GM18505 (cell line): ENCODE measurements at regions not wholly inside any gene's neighbourhood (a gene's known extent, or its start where the extent isn't known, plus 50 kb on each side); places are given as distances from the start of the nearest gene placed in this dataset.

Source experiments
- ATAC-seq: cut with Tn5 transposase; IDR thresholded peaks from one replicate; pipeline ENCODE4 v1.9.1; 2021; ENCODE audit not compliant: unreplicated experiment
- POLR2A ChIP-seq: IDR thresholded peaks from 4 replicates; pipeline ENCODE4 v1.6.1; 2011; ENCODE audit warnings: borderline replicate concordance; ENCODE audit not compliant: insufficient read depth, insufficient read length; ENCODE audit errors: extremely low read depth

DNA sequence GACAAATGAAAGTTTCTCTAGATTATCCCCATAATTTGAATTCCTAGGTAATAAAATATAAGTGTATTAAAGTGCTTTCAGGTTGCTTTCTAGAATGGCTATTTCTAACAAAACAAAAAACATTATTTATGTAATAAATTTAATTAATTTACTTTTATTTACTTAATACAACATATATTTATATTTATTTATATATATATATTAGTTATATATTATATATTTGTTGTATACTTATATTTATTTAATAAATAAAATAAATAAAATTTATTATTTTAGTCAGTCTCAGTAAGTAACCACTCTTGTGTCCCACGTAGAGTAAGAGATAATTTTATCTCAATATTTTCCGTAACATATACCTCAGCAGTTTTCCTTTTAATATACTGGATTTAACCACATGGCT is 1031.6 kb upstream of the CNTN5 start:
- ATAC-seq, result no peak
- TF ChIP-seq POLR2A, result no peak

DNA sequence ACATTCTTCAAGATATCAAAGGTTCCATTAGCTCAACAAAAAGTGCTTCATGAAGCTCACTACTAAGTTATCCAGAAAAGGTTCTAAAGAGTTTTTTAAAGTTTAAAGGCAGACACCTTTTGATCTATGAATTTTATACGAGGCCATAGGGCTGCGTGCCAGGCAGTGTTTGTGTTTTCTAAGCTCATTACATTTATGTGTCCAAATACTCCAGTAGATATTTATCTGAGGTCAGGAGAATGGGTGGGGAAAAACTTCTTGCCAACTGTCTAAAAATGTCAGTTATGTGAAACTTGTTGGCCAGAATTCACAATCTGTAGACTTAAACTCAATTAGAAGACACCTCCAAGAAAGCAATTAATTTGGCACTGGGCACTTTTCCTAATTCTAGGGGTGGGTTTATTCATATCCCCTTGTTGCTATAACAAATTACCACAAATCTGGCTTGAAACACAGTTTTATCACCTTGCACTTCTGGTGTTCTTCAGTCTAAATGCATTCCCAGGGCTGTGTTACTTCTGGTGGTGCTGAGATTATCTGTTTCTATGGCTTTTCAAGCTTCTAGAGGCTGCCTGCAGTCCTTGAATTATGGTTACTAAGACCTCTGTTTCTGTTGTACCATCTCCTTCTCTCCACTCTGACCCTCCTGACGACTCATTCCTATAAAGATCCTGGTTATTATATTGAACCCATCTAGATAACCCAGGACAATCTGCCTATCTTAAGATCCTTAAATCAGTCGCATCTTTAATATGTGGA is 1030.4 kb upstream of the CNTN5 start:
- TF ChIP-seq POLR2A, result no peak
- ATAC-seq, result no peak

DNA sequence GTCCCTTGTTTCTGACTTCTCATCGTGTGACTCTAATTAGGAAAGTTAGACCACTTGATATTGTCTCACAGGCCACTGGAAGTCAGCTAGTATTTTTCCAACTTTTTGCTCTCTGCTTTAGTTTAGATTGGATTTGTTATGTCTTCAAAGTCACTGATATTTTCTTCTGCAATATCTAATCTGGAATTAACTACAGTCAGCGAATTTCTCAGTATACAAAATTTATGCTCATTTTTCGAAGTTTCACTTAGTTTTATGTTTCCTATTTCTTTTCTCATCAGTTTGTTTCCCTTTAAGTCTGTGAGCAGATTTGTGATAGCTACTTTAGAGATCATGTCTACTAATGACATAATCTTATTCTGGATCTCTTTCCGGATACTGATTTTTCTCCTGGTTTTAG is 1027.2 kb upstream of the CNTN5 start:
- ATAC-seq, result no peak
- TF ChIP-seq POLR2A, result no peak

DNA sequence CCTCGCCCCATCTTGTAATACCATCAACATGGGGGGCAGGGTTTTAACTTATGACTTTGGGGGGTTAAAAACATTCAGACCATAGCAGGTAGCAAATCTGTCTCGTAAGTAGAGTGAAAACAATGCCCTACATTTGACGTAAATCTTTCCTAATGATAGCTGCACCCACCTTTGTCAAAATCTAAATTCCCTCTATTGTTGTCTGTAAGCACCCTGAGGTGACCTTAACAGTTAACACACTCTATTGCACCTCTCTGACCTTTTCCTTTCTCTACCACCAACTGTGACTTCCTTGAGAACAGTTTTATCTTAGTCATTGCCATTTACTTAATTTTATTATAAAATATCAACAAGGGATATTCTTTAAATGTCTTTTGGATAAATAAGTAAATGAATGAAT is 1024.9 kb upstream of the CNTN5 start:
- TF ChIP-seq POLR2A, result no peak
- ATAC-seq, result no peak

DNA sequence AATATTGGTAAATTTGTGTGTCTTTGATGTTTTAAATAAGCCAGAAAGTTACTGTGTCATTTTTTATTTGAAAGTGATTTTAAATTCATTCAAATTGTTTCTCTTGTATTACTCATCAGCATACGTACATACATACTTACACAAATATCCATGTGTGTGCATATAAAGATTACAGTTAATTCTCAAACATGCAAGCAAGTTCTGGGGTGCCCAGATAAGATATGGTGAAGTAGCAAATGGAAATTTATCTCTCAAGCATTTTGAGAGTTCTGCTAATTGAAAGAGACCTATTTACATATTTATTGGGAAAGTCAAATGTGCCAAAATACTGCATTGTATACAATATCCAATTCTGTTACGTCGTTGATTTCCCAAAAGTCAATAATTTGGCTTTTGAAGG is 1024.0 kb upstream of the CNTN5 start:
- ATAC-seq, result no peak
- no peak for TF ChIP-seq POLR2A

DNA sequence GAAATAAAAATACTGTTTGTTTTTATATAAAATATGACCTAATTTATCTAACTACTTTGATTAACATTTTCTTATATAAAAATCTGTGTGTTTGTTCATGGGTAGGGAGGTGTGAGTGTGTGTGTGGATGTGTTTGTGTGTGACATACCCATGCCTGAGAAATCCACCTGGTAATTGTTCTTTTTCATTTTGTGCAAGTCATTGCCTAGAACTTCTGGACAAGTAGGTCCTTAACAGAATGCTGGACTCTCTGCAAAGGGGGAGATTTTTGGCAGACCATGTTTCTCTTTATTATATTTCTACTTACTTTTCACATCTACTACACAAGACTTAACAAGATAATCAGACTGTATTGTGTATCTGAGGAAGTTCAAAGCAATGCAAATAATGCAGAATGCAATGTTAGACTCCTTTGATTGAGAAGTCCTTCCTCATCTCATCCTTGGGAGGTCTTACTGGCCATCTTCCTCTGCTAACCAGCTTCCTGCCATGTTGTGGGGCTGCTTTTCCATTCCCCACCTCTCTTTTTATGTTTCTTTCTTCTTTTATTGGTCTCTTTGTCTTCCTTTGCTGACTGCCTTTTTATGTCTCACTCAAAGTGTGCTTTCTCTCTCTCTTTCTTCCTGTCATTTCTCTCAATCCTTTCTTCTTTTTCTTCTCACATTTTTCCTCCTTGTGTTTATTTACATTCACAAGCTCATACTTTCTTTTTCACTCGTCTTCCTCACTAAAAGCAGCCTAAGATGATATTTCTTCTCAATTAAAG is 1017.0 kb upstream of the CNTN5 start:
- ATAC-seq, result no peak
- no peak for TF ChIP-seq POLR2A

DNA sequence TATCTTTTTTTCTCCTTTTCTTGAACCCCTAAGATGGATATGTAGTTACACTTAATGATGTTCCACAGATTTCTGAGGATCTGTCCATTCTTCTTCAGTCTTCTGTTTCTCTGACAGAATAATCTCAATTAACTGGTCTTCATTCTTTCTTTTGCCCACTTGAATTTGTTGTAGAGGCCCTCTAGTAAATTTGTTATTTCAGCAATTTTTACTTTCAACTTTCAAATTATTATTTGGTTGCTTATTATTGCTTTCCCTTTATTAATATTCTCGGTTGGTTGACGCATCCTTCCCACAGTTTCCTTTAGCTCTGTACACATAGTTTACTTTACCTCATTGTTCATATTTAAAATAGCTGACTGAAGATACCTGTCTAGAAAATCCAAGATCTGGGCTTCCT is 1013.7 kb upstream of the CNTN5 start:
- no peak for TF ChIP-seq POLR2A
- ATAC-seq, result no peak

DNA sequence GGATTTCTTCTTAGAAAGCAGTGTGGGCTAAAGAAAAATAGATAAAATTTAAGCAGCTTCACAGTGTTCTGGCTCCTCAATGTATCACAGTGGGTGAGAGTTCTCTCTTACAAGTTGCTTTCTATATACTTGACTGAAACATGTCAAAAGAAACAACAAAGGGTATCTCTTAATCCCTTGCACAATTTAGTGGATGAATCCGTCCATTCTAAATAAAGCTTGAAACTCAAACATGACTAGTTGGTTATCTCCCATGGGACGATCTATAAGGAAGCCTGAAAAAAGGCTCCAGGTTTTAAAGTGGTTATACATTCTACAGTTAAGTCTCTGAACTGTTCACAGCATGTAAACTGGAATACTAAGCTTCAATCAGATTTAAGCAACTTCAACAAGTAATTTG is 993.1 kb upstream of the CNTN5 start:
- TF ChIP-seq POLR2A, result no peak
- ATAC-seq, result no peak

DNA sequence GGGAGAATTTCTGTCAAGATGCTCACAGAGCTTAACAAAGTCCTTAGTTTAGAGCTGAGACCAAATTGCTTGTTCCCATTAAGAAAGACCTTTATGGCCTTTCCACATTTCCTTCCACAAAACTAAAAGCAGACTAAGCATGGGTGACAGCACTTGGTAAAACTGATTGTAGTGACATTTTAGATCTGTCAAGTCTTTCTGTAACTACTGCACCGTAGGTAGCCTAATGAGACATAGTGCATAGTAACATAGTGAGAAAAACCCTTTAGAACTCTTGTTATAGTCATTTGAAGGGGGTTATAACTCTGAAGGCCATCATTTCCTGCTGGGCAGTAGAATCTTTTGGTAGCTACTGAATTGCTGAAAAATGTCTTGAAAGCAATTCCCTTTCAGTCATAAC is 990.9 kb upstream of the CNTN5 start:
- TF ChIP-seq POLR2A, result no peak
- no peak for ATAC-seq

DNA sequence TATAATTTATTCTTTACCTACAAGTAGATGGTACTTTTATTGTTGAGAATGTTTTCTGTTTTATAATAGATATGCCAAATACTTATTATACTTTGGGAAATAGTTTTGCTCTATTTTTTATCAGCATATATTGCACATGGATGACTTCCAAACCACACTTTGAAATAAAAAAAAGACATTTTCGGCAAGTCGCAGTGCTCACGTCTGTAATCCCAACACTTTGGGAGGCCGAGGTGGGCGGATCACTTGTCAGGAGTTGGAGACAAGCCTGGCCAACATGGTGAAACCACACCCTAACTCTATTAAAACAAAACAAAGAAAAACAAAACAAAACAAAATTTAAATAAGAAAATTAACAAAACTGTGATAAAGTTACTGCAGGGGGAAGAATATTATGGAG is 983.9 kb upstream of the CNTN5 start:
- no peak for ATAC-seq
- TF ChIP-seq POLR2A, result no peak

DNA sequence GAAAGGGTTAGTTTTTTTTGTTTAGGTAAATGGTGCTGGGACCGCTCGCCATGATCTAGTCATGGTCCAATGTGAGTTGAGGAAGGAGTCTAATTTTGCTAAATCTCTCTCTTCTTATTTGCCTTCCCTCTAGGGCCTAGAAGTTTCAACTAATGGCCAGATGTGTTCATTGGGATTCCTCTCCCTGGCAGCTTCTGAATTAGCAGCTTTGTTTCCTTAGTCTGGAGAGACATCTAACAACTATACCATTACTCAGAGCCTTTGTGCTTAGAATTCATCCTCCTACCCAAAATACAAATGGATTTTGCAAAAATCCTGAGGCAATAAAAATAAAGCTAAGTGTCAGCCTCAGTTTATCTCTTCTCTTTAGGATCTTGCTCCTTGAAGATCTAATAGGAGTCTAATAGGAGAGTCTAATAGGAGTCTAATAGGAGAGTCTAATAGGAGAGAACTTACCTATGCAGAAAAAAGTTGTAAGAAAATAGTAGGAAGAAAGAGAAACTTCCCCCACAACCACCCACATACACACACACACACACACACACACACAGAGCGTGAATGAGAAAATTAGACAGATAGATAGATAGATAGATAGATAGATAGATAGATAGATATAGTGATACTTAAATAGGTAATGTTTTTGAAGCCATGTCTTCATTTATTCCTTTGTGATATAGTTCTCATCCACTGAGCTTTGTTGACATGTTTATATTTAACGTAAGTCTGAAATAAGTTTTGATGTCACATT is 980.5 kb upstream of the CNTN5 start:
- no peak for TF ChIP-seq POLR2A
- no peak for ATAC-seq

DNA sequence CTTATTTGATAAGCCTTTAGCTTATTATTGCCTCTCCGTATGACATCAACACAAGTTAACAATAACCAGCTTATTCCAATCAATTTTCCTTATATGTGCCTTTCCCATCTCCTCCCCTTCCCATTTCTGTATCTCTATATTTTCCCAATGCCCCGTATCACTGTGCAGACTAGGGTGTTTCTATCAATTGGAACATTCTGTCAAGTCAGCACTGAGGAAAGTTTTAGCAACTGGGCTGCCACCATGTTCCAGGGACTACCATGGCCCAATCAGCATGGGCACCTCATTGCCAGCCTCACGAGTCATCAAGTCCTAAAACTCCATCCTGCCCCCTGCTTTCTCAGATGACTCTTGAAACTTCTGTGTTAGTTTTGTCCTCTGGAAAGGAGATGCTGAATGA is 973.1 kb upstream of the CNTN5 start:
- no peak for TF ChIP-seq POLR2A
- no peak for ATAC-seq

DNA sequence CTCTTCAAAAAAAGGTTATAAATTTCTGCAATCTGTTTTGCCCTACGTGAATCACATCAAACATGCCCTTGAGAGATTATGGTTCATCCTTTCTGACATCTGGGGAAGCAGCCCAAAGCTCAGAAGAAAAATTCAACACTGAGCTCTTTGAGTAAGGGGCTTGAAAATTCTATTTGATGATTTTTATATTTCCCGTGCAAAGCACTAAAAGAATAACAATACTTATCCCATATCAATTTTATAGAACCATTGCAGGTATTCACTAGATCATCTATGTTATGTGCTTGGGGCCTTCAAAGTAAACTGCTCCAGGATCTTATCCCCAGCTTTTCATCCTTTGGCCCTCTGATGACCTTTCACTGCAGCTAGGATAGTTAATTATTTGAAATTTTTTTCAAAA is 966.9 kb upstream of the CNTN5 start:
- TF ChIP-seq POLR2A, result no peak
- no peak for ATAC-seq

DNA sequence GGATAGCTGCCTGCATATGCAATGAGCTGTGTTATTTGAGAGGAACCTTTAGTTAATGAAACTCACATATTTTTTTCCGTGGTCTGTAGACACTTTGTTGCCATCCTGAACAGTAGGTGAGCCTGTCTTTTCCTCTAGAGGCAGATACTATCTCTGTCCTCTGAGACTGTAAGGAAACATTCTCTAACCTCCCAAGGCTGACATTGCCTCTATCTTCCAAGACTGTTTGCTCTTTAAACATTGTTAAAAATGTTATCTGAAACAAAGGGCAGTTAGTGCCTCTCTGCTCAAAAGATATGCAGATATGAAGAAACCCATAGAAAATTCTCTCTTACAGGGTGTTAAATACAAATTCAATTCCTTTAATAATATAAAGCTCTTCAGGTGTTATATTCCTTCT is 963.8 kb upstream of the CNTN5 start:
- no peak for TF ChIP-seq POLR2A
- ATAC-seq, result no peak

DNA sequence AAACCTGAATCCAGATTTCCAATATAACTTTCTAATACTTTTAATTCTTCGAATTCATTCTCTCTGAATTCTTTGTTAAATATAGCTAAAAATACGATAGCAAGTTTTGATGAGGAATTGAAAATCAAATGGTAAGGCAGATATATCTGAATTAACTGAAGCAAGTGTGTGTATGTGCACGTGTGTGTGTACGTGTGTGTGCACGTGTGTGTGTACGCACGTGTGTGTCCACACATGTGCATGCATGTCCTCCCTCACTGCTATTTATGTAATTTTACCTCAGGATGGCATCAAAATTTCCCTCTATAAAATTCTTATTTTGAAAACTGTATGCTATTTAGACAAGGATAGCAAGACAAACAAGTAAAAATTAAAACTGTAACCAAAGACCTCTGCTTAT is 961.3 kb upstream of the CNTN5 start:
- no peak for ATAC-seq
- no peak for TF ChIP-seq POLR2A

DNA sequence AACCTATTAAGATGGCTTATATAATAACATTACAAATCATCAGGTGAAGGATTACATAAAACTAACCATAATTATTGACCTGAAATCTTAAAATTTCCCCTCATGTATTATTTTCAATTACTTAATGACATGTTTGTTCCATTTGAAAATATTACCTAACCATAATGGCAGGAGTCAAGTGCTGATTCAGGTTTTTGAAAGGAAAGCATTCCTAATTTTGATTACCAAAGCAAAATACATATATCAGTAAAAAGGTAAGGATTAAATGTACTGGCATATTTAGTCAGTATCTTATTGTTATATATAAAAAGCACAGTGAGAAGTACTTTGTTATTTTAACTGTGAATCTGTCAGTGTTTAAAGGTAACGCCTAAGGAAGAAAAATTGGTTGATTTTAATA is 960.0 kb upstream of the CNTN5 start:
- no peak for TF ChIP-seq POLR2A
- ATAC-seq, result no peak
